ENCODE measurements at regions not wholly inside any gene's neighbourhood (a gene's known extent, or its start where the extent isn't known, plus 50 kb on each side); places are given as distances from the start of the nearest gene placed in this dataset.

- TF ChIP-seq CTCF (IDR thresholded peaks at IDR 0.05) (no peak), POLR2A (IDR thresholded peaks at IDR 0.05) (no peak)
These were observed 76.9 kb downstream of the OLFM4 start for GRCh38 chr13:53105477-53105876.
